Hindlimb muscle (tissue), 1 donor: ENCODE measurements at regions not wholly inside any gene's neighbourhood (a gene's known extent, or its start where the extent isn't known, plus 50 kb on each side); places are given as distances from the start of the nearest gene placed in this dataset.

Experiments used
- DNase-seq: peaks from one replicate; pipeline ENCODE4 v3.0.0-alpha.2; 2013

GRCh38 chr22:48441553-48441850 lies 1386.2 kb downstream of the BRD1 start:
- DNase-seq: no peak

GRCh38 chr22:48440673-48441552 lies 1386.8 kb downstream of the BRD1 start:
- no peak for DNase-seq

- no peak for DNase-seq
Observed at GRCh38 chr22:48440176-48440575, 1387.5 kb downstream of the BRD1 start.

- DNase-seq: no peak
Observed at GRCh38 chr22:48439560-48440135, 1388.0 kb downstream of the BRD1 start.

- DNase-seq: no peak
Observed at GRCh38 chr22:48438800-48439559, 1388.7 kb downstream of the BRD1 start.

GRCh38 chr22:48438096-48438495 lies 1389.6 kb downstream of the BRD1 start:
- no peak for DNase-seq

- no peak for DNase-seq
Observed at GRCh38 chr22:48436201-48436931, 1391.3 kb downstream of the BRD1 start.

GRCh38 chr22:48434868-48435250 lies 1392.8 kb downstream of the BRD1 start:
- DNase-seq: no peak

- DNase-seq: no peak
Observed at GRCh38 chr22:48434156-48434867, 1393.4 kb downstream of the BRD1 start.

GRCh38 chr22:48433647-48434046 lies 1394.0 kb downstream of the BRD1 start:
- no peak for DNase-seq

- DNase-seq: no peak
Observed at GRCh38 chr22:48432781-48433518, 1394.7 kb downstream of the BRD1 start.

GRCh38 chr22:48431536-48432315 lies 1395.9 kb downstream of the BRD1 start:
- no peak for DNase-seq

GRCh38 chr22:48431014-48431413 lies 1396.7 kb downstream of the BRD1 start:
- no peak for DNase-seq

- DNase-seq: no peak
Observed at GRCh38 chr22:48429446-48430020, 1398.1 kb downstream of the BRD1 start.

- DNase-seq: no peak
Observed at GRCh38 chr22:48428631-48429371, 1398.9 kb downstream of the BRD1 start.

- DNase-seq: no peak
Observed at GRCh38 chr22:48427731-48428211, 1399.9 kb downstream of the BRD1 start.

GRCh38 chr22:48426466-48427380 lies 1401.0 kb downstream of the BRD1 start:
- DNase-seq: no peak

GRCh38 chr22:48425641-48426040 lies 1402.0 kb downstream of the BRD1 start:
- DNase-seq: no peak
